Lower leg skin (tissue), 3 donors: ENCODE measurements at regions not wholly inside any gene's neighbourhood (a gene's known extent, or its start where the extent isn't known, plus 50 kb on each side); places are given as distances from the start of the nearest gene placed in this dataset.

ENCODE experiments used
- CTCF ChIP-seq, 3 donors: fragments of 450-650 bp; IDR thresholded peaks; one replicate each; pipeline ENCODE4 v1.5.1; 2016; ENCODE audit warnings: antibody characterized with exemption in 3 of 3, mild to moderate bottlenecking in 3 of 3, moderate library complexity in 2 of 3
- POLR2A ChIP-seq, 2 donors: fragments of 450-650 bp; IDR thresholded peaks; one replicate each; pipeline ENCODE4 v1.6.1; 2016 to 2017; ENCODE audit warnings: antibody characterized with exemption in 2 of 2, mild to moderate bottlenecking in 1 of 2, moderate library complexity in 1 of 2

- TF ChIP-seq CTCF (IDR thresholded peaks at IDR 0.05) (no peak), POLR2A (IDR thresholded peaks at IDR 0.05) (no peak)
Observed at GRCh38 chr7:28346676-28347363, 65.5 kb upstream of the CREB5 start.
